ENCODE measurements at regions not wholly inside any gene's neighbourhood (a gene's known extent, or its start where the extent isn't known, plus 50 kb on each side); places are given as distances from the start of the nearest gene placed in this dataset.

DNA sequence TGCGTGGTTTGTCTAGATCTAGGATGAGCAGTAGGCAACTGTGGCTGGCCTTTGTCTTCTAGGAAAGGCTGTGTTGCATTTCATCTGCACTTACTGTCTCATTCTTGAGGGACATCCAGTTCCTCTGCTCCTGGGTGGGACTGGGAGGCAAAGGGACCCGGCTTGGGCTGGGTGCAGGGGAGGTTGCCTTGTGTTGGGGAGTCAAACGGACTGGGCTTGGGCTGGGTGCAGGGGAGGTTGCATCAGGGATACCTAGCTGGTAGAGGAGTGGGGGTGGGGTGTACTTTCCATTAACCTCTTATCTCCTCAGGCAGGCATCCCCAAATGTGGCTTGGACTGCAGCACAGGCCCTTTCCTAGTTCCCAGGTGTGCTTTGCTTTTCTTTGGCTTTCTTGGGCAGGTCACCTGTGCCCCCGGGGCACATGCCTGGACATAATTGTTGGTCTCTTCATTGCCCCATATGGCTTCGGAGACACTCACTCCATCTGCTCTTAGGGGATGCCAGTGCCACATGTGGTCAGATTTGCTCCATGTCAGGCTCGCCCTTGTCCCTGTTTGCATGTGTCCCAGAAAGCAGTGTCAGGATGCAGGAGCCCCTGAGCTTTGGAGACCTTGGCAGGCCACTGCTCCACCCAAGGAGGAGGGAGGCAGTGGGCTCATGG is 1682.9 kb downstream of the TP53TG3F start:
- CTCF ChIA-PET: no interaction called here
- POLR2A ChIA-PET: no interaction called here
- TF ChIP-seq, protein P1, sequence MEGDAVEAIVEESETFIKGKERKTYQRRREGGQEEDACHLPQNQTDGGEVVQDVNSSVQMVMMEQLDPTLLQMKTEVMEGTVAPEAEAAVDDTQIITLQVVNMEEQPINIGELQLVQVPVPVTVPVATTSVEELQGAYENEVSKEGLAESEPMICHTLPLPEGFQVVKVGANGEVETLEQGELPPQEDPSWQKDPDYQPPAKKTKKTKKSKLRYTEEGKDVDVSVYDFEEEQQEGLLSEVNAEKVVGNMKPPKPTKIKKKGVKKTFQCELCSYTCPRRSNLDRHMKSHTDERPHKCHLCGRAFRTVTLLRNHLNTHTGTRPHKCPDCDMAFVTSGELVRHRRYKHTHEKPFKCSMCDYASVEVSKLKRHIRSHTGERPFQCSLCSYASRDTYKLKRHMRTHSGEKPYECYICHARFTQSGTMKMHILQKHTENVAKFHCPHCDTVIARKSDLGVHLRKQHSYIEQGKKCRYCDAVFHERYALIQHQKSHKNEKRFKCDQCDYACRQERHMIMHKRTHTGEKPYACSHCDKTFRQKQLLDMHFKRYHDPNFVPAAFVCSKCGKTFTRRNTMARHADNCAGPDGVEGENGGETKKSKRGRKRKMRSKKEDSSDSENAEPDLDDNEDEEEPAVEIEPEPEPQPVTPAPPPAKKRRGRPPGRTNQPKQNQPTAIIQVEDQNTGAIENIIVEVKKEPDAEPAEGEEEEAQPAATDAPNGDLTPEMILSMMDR (IDR thresholded peaks at IDR 0.05; ENCODE audit: insufficient read depth, low read length, missing control alignments): no peak

DNA sequence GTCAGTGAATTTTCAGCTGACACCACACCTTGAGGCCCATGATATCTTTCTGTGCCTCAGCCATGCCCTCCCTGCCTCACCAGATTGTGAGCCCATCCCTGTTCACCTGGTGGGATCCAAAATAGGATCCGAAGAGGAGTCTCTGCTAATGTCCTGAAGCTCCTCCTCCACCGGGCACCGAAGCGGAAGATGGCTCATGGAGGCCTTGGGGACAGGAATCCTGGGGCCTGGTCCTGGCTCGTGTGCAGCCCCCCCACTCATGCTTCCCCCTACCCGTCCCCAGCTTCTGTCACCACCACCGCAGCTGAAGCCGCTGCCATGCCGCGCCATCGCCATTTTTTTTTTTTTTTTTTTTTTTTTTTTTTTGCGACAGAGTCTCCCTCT is 1683.4 kb downstream of the TP53TG3F start:
- TF ChIP-seq, protein P1 (IDR thresholded peaks at IDR 0.05; ENCODE audit: insufficient read depth, low read length, missing control alignments): no peak
- ChIA-PET CTCF (no interaction called here), POLR2A (no interaction called here)
- DNase-seq (ENCODE audit: low read depth, low spot score): no peak
- H3K4me3 ChIP-seq (ENCODE audit: low read depth, low read length): no peak overlapping the region

More for the DNA sequence above, 1682.9 kb downstream of the TP53TG3F start:
- H3K4me3 ChIP-seq (ENCODE audit: low read depth, low read length): no peak overlapping the region
- no peak for DNase-seq (ENCODE audit: low read depth, low spot score)

DNA sequence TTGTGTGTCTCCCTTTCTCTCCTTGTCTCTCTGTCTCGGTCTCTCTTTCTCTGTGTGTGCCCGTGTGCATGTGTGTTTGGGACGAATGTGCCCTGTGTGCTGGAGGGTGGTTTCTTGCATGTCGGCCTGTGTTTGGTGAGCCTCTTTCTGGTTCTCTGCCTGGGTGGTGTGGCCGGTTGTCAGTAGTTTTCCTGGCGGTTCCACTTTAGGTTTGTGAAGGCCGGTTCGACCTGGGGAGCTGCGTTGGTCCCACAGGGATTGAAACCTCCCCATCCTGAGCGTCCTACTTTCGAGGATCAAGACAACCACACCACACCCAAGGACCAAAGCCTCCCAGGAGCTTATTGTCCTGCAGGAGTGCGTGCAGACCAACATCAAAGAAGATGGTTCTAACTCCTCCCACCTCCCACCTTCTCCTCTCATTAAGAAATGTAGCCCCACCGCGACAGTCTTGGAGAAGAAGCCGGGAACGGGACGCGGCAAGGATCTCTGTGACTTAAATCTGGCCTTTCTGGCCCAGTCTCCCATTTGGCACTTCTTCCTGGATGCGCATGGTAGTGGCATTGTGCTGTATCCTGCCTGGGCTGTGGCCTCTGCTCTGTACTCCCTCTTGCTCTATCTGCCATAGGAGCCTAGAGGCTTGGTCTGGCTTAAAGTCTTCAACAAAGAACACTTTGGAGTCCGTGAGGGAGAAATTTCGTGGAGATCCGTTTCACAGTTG is 1685.0 kb downstream of the TP53TG3F start:
- POLR2A ChIA-PET: no interaction called here
- TF ChIP-seq, protein P1 (IDR thresholded peaks at IDR 0.05; ENCODE audit: insufficient read depth, low read length, missing control alignments): no peak
- DNase-seq (ENCODE audit: low read depth, low spot score): no peak
- CTCF ChIA-PET: no interaction called here
- no peak overlapping the region for H3K4me3 ChIP-seq (ENCODE audit: low read depth, low read length)

DNA sequence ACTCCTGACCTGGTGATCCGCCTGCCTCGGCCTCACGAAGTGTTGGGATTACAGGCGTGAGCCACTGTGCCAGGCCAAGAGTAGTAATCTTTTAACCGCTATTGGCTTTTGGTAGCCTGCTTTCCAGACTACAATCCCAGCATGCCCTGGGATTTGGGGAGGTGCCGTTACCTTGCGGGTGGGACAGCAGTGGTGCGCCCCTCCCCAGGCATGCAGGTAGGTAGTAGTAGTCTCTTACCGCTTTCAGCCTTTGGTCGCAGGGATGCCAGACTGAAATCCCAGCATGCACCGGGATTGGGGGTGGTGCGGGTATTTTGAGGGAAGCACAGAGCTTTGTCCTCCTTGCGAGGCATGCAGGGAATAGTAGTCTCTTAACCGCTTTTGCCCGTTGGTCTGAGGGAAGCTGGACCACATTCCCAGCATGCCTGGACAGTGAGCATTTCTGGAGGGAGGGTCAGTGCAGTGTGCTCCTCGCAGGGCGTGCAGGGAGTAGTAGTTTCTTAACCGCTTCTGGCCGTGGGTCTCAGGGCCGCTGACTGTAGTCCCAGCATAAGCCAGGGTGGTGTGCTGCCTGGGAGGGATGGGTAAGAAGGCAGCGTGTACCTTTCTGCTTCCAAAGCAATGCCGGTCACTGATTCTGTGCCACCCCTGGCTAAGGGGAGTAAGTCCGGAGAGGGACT is 1686.8 kb downstream of the TP53TG3F start:
- no peak for DNase-seq (ENCODE audit: low read depth, low spot score)
- TF ChIP-seq, protein P1 (IDR thresholded peaks at IDR 0.05; ENCODE audit: insufficient read depth, low read length, missing control alignments): no peak
- ChIA-PET CTCF (no interaction called here), POLR2A (no interaction called here)
- no peak overlapping the region for H3K4me3 ChIP-seq (ENCODE audit: low read depth, low read length)

DNA sequence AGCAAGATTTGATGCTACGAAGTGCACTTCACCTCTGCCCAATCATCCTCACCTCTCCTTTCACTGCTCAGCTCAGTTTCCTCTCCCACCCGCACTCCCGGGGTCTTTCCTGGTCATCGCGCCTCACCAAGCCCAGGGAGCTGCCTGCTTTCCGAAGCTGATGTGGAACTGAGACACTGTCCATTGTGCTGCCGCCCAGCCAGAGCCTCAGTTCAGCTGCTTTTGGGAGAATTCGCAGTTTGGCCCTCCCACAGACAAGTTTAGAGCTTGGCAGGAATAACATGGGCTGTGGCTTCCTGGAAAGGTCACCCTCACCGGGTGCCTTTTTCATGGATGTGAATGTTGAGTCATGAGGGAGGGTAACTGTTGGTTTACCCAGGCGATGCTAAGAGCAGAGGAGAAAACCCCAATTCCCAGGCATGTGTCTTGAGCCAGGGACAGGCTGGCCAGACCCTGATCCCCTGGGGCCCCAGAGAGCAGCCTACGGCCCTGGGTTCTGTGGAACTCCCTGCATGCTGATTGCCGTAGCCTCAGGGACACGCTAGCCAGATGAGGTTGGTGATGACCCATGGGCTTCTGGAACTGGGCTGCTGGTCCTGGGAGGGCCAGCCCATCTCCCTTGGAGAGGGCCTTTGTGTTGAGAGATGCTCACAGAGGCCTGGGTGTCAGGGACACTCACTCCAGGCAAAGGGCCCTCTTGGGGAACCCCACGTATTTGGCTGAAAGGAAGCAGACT is 1687.5 kb downstream of the TP53TG3F start:
- POLR2A ChIA-PET: no interaction called here
- no peak for DNase-seq (ENCODE audit: low read depth, low spot score)
- TF ChIP-seq, protein P1 (IDR thresholded peaks at IDR 0.05; ENCODE audit: insufficient read depth, low read length, missing control alignments): no peak
- no peak overlapping the region for H3K4me3 ChIP-seq (ENCODE audit: low read depth, low read length)
- CTCF ChIA-PET: no interaction called here

All from AG04449 (cell line).